Activated CD4-positive, alpha-beta T cell treated with anti-CD3 and anti-CD28 coated beads, Interleukin-10, Interleukin-2, amounts not matched to agents 100 ng/mL and 50 ng/mL, durations not matched to agents 16 hours and 8 hours (primary cell): ENCODE measurements at regions not wholly inside any gene's neighbourhood (a gene's known extent, or its start where the extent isn't known, plus 50 kb on each side); places are given as distances from the start of the nearest gene placed in this dataset.
"Not testable (repeated sequence)": the region's sequence is repeated elsewhere in the genome, so short reads cannot be mapped to it uniquely, and the experiment has no call there.

Experiments
- DNase-seq: peaks from one replicate; pipeline ENCODE4 v3.0.0-alpha.2; 2020

DNA sequence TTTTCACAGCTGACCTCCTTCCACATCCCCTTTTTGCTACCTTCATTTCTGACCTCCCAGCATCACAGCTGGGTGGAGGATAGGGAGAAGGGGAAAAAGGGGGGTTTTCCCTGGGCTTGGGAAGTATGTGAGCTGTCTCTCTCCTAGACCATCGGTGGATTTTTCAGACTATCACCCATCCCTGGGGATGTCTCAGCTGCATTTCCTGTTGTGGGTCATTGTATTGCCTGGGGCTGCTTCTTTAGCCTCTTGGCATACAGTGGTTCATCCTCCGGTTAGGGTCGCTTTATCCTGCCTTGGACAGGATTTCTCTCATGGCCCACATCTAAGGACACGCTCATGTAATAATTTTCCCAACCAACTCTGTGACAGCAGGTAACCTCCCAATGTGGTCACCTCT is 142.5 kb upstream of the ARG1 start:
- no peak for DNase-seq

- DNase-seq, result no peak
Observed at GRCh38 chr6:131431718-131432117, 141.3 kb upstream of the ARG1 start.

DNA sequence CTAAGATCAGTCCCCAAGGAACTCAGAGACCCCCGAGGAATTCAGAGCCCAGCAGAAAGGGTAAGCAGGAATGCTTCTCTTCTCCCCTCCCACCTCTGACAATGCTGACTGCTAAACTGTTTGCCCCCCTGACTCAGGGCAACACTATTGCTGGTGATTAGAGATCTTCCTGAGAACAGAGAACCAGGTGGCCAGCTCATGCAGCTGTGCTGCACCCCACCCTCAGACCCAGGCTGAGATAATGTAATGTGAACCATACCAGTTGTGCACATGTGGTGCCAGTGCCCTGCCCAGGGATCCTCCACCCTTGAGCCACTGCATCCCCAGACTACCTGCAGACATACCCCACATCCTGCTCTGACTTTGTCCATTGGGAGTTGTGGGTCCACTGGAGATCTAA is 139.1 kb upstream of the ARG1 start:
- DNase-seq, result no peak

GRCh38 chr6:131436358-131436757 is 136.7 kb upstream of the ARG1 start:
- no peak for DNase-seq

DNA sequence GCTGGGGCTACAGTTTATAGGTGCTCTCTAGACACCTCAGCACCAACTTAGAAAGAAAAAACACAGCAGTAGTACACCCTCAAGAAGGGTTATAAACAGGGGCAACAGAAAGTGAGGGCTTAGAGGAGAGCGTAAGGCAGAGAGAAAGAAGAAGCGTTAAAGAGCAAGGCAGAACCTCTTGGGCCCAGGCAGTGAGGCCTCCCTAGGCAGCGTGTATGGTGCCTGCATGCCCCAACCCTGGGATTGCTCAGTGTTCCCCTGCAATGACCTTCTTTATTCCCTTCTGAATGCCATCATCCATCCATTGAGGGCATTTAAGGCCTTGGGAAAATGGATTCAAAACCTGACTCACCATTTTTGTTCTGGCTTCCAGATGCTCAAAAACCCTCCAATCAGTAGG is 130.0 kb upstream of the ARG1 start:
- DNase-seq, result no peak

GRCh38 chr6:131443514-131443913 is 129.5 kb upstream of the ARG1 start:
- DNase-seq, result peak; percentile 51

GRCh38 chr6:131445356-131445755 is 127.7 kb upstream of the ARG1 start:
- DNase-seq, result not testable (repeated sequence)

DNA sequence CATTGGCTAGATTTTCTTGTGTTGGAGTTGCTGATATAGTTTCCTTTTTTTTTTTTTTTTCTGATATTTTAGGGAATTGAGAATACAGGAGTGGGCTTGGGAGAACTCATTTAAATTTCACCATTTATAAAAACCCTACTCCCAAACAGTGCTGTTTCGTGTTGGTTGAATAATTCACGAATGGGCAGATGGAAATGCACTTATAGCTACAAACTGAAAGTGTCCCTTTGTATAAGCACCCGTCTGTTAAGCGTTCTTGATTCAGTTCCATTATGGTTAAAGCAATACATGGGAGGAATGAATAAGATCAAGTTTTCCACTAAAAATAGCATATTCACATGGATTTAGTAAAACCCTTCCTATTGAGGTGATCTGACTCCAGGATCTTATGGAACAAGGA is 122.2 kb upstream of the ARG1 start:
- no peak for DNase-seq

DNA sequence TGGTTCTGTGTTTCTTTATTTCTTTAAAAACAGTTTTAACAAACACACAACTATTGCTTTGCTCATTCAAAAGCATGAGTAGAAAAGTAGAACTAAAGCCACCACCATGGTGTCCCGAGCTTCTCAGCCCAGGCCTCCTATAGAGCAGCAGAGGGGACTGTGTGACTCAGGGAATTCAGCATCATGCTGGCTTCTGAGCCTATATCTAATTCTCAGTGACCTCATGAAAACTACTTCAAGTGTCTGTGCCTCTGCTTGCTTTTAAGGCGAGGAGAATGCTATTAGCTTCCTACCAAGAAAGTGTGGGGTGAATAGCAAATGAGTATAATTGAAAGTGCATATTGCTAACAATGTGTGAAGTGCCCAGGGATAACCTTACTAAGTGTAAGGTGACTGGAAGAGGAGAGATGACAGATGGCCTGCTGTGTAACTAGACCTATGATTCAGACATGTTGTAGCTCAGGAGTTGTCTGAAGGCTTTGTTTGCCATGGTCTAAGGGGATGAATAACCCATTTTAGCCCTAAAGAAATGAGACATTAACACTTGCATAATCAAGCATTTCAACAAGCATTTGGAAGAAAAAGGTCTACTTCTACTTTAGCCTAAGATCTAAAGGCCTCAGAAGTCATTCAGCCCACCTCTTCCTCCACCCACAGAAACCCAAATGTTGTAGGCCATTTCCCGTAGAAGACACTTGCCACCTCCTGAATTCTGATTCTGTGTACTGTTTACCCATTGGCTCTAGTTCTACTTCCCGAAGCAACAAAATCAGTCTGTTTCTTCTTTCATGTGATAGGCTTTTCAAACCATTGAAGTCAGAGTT is 121.5 kb upstream of the ARG1 start:
- DNase-seq, result peak; percentile 4

GRCh38 chr6:131453803-131454202 is 119.2 kb upstream of the ARG1 start:
- DNase-seq, result no peak

GRCh38 chr6:131456565-131456964 is 116.5 kb upstream of the ARG1 start:
- DNase-seq, result no peak

GRCh38 chr6:131459005-131459404 is 114.0 kb upstream of the ARG1 start:
- DNase-seq, result no peak

- no peak for DNase-seq
Observed at GRCh38 chr6:131460614-131461000, 112.4 kb upstream of the ARG1 start.

- no peak for DNase-seq
Observed at GRCh38 chr6:131469130-131469529, 103.9 kb upstream of the ARG1 start.

- no peak for DNase-seq
Observed at GRCh38 chr6:131470534-131470933, 102.5 kb upstream of the ARG1 start.

- DNase-seq, result no peak
Observed at GRCh38 chr6:131471331-131471730, 101.7 kb upstream of the ARG1 start.

DNA sequence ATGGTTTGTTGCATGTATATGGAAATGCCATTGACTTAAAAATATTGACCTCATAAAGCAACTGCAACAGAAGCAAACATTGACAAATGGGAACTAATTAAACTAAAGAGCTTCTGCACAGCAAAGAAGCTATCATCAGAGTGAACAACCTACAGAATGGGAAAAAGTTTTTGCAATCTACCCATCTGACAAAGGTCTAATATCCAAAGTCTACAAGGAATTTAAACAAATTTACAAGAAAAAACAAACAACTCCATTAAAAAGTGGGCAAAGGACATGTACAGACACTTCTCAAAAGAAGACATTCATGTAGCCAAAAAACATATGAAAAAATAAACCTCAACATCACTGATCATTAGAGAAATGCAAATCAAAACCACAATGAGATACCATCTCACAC is 99.7 kb upstream of the ARG1 start:
- DNase-seq, result not testable (repeated sequence)

GRCh38 chr6:131476362-131476761 is 96.7 kb upstream of the ARG1 start:
- no peak for DNase-seq

- not testable (repeated sequence) for DNase-seq
Observed at GRCh38 chr6:131478740-131479211, 94.2 kb upstream of the ARG1 start.

DNA sequence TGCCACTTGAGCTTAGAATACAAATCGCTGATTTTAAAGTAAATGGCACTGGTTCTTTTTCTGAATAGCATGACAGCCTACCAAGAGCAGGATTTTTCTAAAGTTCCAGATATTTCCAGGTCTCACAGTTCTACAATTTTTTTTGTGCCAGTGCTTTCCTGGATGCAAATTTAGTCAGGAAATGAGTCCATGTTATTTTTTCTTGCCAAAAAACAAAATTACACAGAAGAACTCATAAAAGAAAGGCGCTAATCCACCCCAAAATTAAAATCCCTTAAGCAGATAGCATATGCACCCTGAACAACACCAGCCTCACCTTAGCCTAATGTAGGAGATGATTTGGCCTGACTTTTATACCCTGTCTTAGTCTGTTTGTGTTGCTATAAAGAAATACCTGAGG is 86.4 kb upstream of the ARG1 start:
- no peak for DNase-seq

GRCh38 chr6:131488780-131489179 is 84.2 kb upstream of the ARG1 start:
- DNase-seq, result no peak

DNA sequence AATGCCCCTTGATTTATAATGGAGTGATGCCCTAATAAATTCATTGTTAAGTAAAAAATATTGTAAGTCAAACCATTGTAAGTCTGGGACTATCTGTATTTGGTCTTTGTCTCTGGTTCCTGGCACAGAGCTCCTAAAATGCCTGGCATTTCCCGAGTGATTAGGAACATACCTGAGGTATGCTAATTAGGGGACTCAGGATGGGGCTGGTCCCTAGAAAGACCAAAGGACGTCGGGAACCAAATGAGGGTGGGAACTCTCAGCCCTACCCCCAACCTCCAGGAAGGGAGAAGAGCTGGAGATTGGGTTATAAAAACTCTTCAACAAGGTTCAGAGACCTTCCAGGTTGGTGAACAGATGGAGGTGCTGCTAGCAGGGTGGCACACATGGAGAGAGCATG is 82.6 kb upstream of the ARG1 start:
- no peak for DNase-seq

- no peak for DNase-seq
Observed at GRCh38 chr6:131492932-131493573, 80.0 kb upstream of the ARG1 start.

DNA sequence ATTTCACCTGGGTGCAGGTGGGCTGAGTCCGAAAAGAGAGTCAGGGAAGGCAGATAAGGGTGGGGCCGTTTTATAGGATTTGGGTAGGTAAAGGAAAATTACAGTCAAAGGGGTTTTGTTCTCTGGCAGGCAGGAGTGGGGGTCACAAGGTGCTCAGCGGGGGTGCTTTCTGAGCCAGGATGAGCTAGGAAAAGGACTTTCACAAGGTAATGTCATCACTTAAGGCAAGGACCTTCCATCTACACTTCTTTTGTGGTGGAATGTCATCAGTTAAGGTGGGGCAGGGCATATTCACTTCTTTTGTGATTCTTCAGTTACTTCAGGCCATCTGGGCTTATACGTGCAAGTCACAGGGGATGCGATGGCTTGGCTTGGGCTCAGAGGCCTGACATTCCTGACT is 68.6 kb upstream of the ARG1 start:
- DNase-seq, result not testable (repeated sequence)

DNA sequence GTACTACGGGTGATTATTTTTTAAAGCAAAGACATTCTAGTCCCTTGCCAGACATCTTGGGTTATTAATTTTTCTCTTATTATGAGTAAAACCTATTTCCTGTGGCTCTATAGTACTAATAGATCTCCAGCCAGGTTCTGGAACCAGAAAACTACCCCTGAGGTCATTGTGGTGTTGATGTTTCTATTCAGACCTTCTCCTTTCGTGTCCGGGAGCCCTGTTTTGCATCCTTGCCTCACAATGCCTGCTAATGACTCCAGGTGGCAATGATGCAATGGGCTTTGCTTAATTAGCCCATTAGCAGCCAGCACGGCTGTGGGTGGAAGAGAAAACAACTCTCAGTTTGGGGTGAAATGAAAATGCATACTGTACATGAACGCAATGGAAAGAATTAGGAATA is 62.9 kb upstream of the ARG1 start:
- no peak for DNase-seq
